ENCODE measurements at regions not wholly inside any gene's neighbourhood (a gene's known extent, or its start where the extent isn't known, plus 50 kb on each side); places are given as distances from the start of the nearest gene placed in this dataset.

DNA sequence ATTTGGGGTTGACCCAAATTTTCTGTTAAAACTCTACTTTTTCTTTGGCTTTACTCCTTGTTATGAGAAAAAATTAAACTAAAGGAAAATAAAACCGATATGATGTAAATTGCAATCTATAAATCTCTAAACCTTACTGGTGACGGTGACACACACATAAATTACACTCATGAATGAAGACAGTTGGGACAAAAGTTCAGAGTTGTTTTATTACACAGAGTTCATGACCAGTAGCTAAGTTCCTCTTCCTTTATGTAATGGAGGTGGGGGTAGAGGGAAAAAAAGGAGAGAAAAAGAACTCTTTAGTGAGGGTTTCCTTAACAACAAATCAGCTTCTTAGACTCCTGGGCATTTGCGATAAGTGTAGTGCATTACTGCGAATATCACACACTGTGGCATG lies 220.7 kb downstream of the KCNJ2 start:
- no peak for FAIRE-seq
- Histone ChIP-seq H3K27me3 (ENCODE audit: control insufficient read depth in 3 of 3, insufficient read depth in 3 of 3, low read length in 3 of 3) (no peaks in the 10 kb centered on the region), H3K9me3 (ENCODE audit: control insufficient read depth in 2 of 2, insufficient read depth in 1 of 2, low read depth in 1 of 2, low read length in 1 of 2) (no peaks in the 10 kb centered on the region), H3K4me1 (ENCODE audit: control insufficient read depth in 3 of 3, insufficient read depth in 2 of 3, low read depth in 1 of 3, low read length in 2 of 3) (no peaks in the 10 kb centered on the region), H3K36me3 (ENCODE audit: control insufficient read depth in 3 of 3, insufficient read depth in 2 of 3, low read depth in 1 of 3, low read length in 3 of 3) (no peaks in the 10 kb centered on the region), H3K27ac (ENCODE audit: low read depth in 1 of 3, low read length in 2 of 3) (no peak overlapping the region), H3K4me3 (ENCODE audit: low read depth in 1 of 3, low read length in 3 of 3) (no peak overlapping the region)
- WGBS, 3 donors, result 63 to 67% (median 64%) methylated on average over 4 of the region's 4 CpGs
- no peak for DNase-seq

- WGBS, 3 donors, result 91 to 97% (median 92%) methylated on average over 2 of the region's 2 CpGs
- no peaks in the 10 kb centered on the region for H3K4me1 ChIP-seq (ENCODE audit: control insufficient read depth in 3 of 3, insufficient read depth in 2 of 3, low read depth in 1 of 3, low read length in 2 of 3)
- no peak for DNase-seq
- no peaks in the 10 kb centered on the region for H3K27me3 ChIP-seq (ENCODE audit: control insufficient read depth in 3 of 3, insufficient read depth in 3 of 3, low read length in 3 of 3)
- H3K9me3 ChIP-seq (ENCODE audit: control insufficient read depth in 2 of 2, insufficient read depth in 1 of 2, low read depth in 1 of 2, low read length in 1 of 2), result peaks cover 0 to 2% of the 10 kb centered on the region in 2 donors
- H3K27ac ChIP-seq (ENCODE audit: low read depth in 1 of 3, low read length in 2 of 3), result no peak overlapping the region
- no peaks in the 10 kb centered on the region for H3K36me3 ChIP-seq (ENCODE audit: control insufficient read depth in 3 of 3, insufficient read depth in 2 of 3, low read depth in 1 of 3, low read length in 3 of 3)
- no peak for FAIRE-seq
- H3K4me3 ChIP-seq (ENCODE audit: low read depth in 1 of 3, low read length in 3 of 3), result no peak overlapping the region
Measured at GRCh38 chr17:70394473-70395232, 225.3 kb downstream of the KCNJ2 start.

DNA sequence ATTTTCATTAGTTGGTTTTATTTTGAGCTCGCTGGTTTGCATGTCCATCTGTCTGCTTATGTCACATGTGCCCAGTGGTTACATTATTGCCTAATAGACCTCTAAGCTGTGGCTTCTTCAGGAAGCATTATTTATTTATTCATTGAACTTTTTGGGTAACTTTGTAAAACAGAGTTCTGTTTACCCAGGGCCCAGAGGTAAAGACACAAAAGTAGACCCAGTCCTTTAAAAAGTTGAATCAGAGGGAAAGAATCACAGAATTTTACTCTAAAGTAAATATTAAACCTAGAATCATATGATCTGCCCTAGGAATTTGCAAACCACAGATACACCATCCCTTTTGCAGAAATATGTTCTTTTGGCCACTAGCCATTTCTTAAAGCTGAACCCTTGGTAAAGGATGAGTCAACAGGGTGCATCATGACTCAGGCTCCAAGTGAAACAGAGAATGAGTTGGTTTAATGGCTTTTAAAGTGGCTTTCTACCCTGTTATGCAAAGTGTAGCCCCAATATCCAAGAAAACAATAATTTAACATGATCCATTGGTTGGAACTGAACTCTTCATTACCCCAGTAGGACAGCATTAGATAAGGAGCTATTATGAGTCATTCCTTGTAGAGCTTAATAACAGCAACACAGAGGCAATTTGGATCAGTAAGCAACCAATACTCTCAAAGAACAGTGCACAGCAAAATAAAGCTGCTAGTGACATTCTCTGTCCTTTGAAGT lies 236.3 kb downstream of the KCNJ2 start:
- Histone ChIP-seq H3K9me3 (ENCODE audit: control insufficient read depth in 2 of 2, insufficient read depth in 1 of 2, low read depth in 1 of 2, low read length in 1 of 2) (no peaks in the 10 kb centered on the region), H3K4me3 (ENCODE audit: low read depth in 1 of 3, low read length in 3 of 3) (no peak overlapping the region), H3K36me3 (ENCODE audit: control insufficient read depth in 3 of 3, insufficient read depth in 2 of 3, low read depth in 1 of 3, low read length in 3 of 3) (no peaks in the 10 kb centered on the region), H3K27ac (ENCODE audit: low read depth in 1 of 3, low read length in 2 of 3) (no peak overlapping the region), H3K4me1 (ENCODE audit: control insufficient read depth in 3 of 3, insufficient read depth in 2 of 3, low read depth in 1 of 3, low read length in 2 of 3) (no peaks in the 10 kb centered on the region), H3K27me3 (ENCODE audit: control insufficient read depth in 3 of 3, insufficient read depth in 3 of 3, low read length in 3 of 3) (no peaks in the 10 kb centered on the region)
- FAIRE-seq (no peak), DNase-seq (no peak)
- 67 to 88% (median 70%) methylated on average over 1 of the region's 1 CpG for WGBS, 3 donors

- Histone ChIP-seq H3K4me1 (ENCODE audit: control insufficient read depth in 3 of 3, insufficient read depth in 2 of 3, low read depth in 1 of 3, low read length in 2 of 3) (no peaks in the 10 kb centered on the region), H3K27me3 (ENCODE audit: control insufficient read depth in 3 of 3, insufficient read depth in 3 of 3, low read length in 3 of 3) (no peaks in the 10 kb centered on the region), H3K9me3 (ENCODE audit: control insufficient read depth in 2 of 2, insufficient read depth in 1 of 2, low read depth in 1 of 2, low read length in 1 of 2) (no peaks in the 10 kb centered on the region), H3K4me3 (ENCODE audit: low read depth in 1 of 3, low read length in 3 of 3) (no peak overlapping the region), H3K36me3 (ENCODE audit: control insufficient read depth in 3 of 3, insufficient read depth in 2 of 3, low read depth in 1 of 3, low read length in 3 of 3) (no peaks in the 10 kb centered on the region), H3K27ac (ENCODE audit: low read depth in 1 of 3, low read length in 2 of 3) (no peak overlapping the region)
- FAIRE-seq, result no peak
- no peak for DNase-seq
- 81 to 92% (median 82%) methylated on average over 3 of the region's 3 CpGs for WGBS, 3 donors
Measured at GRCh38 chr17:70407506-70407905, 238.2 kb downstream of the KCNJ2 start.

DNA sequence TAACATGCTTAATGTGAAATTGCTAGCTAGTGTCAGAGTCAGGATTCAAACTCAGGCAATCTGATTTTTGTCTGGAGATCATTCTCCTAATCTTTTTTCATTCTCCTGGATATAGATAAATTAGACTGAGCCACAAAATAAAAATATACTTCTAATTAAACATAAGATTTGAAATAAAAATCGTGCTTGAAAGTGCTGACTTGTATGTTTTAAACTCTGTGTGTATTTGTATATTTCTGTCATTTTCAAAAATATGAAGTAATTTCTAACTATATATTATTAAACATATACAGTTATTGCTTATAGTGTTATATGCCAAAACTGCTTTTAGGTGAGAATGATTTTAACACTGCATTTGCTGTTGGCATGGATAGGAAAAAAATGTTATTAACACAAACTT lies 239.4 kb downstream of the KCNJ2 start:
- no peak for DNase-seq
- Histone ChIP-seq H3K27me3 (ENCODE audit: control insufficient read depth in 3 of 3, insufficient read depth in 3 of 3, low read length in 3 of 3) (no peaks in the 10 kb centered on the region), H3K36me3 (ENCODE audit: control insufficient read depth in 3 of 3, insufficient read depth in 2 of 3, low read depth in 1 of 3, low read length in 3 of 3) (no peaks in the 10 kb centered on the region), H3K4me1 (ENCODE audit: control insufficient read depth in 3 of 3, insufficient read depth in 2 of 3, low read depth in 1 of 3, low read length in 2 of 3) (no peaks in the 10 kb centered on the region), H3K9me3 (ENCODE audit: control insufficient read depth in 2 of 2, insufficient read depth in 1 of 2, low read depth in 1 of 2, low read length in 1 of 2) (no peaks in the 10 kb centered on the region), H3K27ac (ENCODE audit: low read depth in 1 of 3, low read length in 2 of 3) (no peak overlapping the region), H3K4me3 (ENCODE audit: low read depth in 1 of 3, low read length in 3 of 3) (no peak overlapping the region)
- WGBS, 3 donors, result 68 to 75% (median 69%) methylated on average over 1 of the region's 1 CpG
- FAIRE-seq, result no peak

DNA sequence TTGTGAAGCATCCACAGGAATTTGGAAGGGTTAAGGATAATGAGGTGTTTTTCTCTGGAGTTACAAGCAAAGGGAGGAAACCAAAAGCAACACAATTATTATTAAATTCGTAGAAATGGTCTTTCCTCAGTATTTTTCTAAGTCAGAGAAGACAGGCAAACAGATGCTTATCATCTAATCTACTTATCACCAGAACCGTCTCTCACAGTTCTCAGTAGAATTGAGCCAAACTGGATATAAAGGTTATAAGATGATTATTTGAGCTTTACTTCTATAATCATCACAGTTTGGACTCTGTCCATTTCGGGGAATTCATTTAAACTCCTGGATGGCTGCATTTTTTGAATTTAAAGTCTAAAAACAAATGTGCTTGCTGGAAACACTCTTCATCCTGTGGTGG lies 245.0 kb downstream of the KCNJ2 start:
- no peak for DNase-seq
- WGBS, 3 donors, result 55 to 63% (median 60%) methylated on average over 3 of the region's 3 CpGs
- no peak for FAIRE-seq

DNA sequence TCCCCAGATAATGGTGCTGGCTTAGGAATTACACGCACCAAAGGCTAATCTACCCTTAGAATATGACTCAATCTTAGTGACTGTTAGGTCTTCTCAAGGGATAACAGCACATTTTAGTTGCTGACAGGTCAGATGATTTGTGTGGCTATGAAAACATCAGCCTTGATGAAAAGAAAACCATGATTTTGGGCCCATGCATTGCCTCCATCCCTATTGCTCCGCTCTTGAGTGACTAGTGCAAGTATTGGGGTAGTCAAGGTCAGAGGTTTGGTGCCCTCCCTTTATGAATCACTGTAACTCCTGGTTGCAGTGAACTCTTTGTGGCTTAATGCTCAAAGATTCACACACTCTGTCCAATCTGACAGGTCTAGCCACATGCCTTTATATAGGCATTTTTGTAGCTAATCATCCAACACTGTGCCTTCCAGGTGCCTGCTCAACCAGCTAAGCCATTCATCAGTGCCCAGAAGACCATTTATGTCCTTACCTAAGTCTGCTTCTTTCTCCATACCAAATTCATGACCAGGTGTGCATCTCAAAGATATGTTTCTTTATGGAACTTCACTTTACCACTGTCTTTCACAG lies 251.6 kb downstream of the KCNJ2 start:
- FAIRE-seq, result no peak
- Histone ChIP-seq H3K9me3 (ENCODE audit: control insufficient read depth in 2 of 2, insufficient read depth in 1 of 2, low read depth in 1 of 2, low read length in 1 of 2) (no peaks in the 10 kb centered on the region), H3K27me3 (ENCODE audit: control insufficient read depth in 3 of 3, insufficient read depth in 3 of 3, low read length in 3 of 3) (no peaks in the 10 kb centered on the region), H3K27ac (ENCODE audit: low read depth in 1 of 3, low read length in 2 of 3) (no peak overlapping the region), H3K36me3 (ENCODE audit: control insufficient read depth in 3 of 3, insufficient read depth in 2 of 3, low read depth in 1 of 3, low read length in 3 of 3) (no peaks in the 10 kb centered on the region), H3K4me3 (ENCODE audit: low read depth in 1 of 3, low read length in 3 of 3) (no peak overlapping the region), H3K4me1 (ENCODE audit: control insufficient read depth in 3 of 3, insufficient read depth in 2 of 3, low read depth in 1 of 3, low read length in 2 of 3) (no peaks in the 10 kb centered on the region)
- WGBS, 3 donors, result 88 to 95% (median 89%) methylated on average over 2 of the region's 2 CpGs
- no peak for DNase-seq

More for the DNA sequence above, 245.0 kb downstream of the KCNJ2 start:
- Histone ChIP-seq H3K27me3 (ENCODE audit: control insufficient read depth in 3 of 3, insufficient read depth in 3 of 3, low read length in 3 of 3) (no peaks in the 10 kb centered on the region), H3K4me3 (ENCODE audit: low read depth in 1 of 3, low read length in 3 of 3) (no peak overlapping the region), H3K4me1 (ENCODE audit: control insufficient read depth in 3 of 3, insufficient read depth in 2 of 3, low read depth in 1 of 3, low read length in 2 of 3) (no peaks in the 10 kb centered on the region), H3K9me3 (ENCODE audit: control insufficient read depth in 2 of 2, insufficient read depth in 1 of 2, low read depth in 1 of 2, low read length in 1 of 2) (no peaks in the 10 kb centered on the region), H3K27ac (ENCODE audit: low read depth in 1 of 3, low read length in 2 of 3) (no peak overlapping the region), H3K36me3 (ENCODE audit: control insufficient read depth in 3 of 3, insufficient read depth in 2 of 3, low read depth in 1 of 3, low read length in 3 of 3) (no peaks in the 10 kb centered on the region)

DNA sequence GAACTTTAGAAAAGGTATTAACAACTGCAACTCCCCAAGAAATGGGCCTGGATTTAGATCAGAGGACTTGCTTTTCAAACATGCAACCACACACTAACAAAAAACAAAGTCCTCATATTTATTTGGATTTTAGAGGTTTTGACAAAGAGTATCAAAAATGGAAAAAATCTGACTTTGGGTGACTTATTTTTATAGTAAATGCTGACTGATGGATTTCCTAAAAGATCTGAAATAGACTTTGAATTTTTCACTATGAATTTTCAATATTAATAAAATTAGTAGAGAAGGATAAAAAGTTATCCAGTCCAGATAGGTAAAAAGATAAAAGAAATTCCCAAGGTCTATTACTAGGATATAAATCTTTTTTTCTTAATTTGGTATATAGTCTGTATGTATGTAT lies 253.5 kb downstream of the KCNJ2 start:
- DNase-seq (no peak), FAIRE-seq (no peak)
- H3K4me1 ChIP-seq (ENCODE audit: control insufficient read depth in 3 of 3, insufficient read depth in 2 of 3, low read depth in 1 of 3, low read length in 2 of 3), result no peaks in the 10 kb centered on the region
- no peaks in the 10 kb centered on the region for H3K36me3 ChIP-seq (ENCODE audit: control insufficient read depth in 3 of 3, insufficient read depth in 2 of 3, low read depth in 1 of 3, low read length in 3 of 3)
- H3K4me3 ChIP-seq (ENCODE audit: low read depth in 1 of 3, low read length in 3 of 3), result no peak overlapping the region
- no peaks in the 10 kb centered on the region for H3K27me3 ChIP-seq (ENCODE audit: control insufficient read depth in 3 of 3, insufficient read depth in 3 of 3, low read length in 3 of 3)
- H3K9me3 ChIP-seq (ENCODE audit: control insufficient read depth in 2 of 2, insufficient read depth in 1 of 2, low read depth in 1 of 2, low read length in 1 of 2), result no peaks in the 10 kb centered on the region
- no peak overlapping the region for H3K27ac ChIP-seq (ENCODE audit: low read depth in 1 of 3, low read length in 2 of 3)
